ENCODE measurements at regions not wholly inside any gene's neighbourhood (a gene's known extent, or its start where the extent isn't known, plus 50 kb on each side); places are given as distances from the start of the nearest gene placed in this dataset.

GRCh38 chr6:93523365-93523764 is 104.0 kb upstream of the EPHA7 start:
- TF ChIP-seq CTCF (IDR thresholded peaks at IDR 0.05) = no peak
- TF ChIP-seq EP300 (IDR thresholded peaks at IDR 0.05) = no peak
- no peak for TF ChIP-seq POLR2A (IDR thresholded peaks at IDR 0.05)

Measured in ovary (tissue), 3 donors.